Inflammatory macrophage treated with lipopolysaccharide for 1 hour (primary cell): ENCODE measurements at regions not wholly inside any gene's neighbourhood (a gene's known extent, or its start where the extent isn't known, plus 50 kb on each side); places are given as distances from the start of the nearest gene placed in this dataset.

Experiments
- DNase-seq, 2 donors: peaks; one replicate each; pipeline ENCODE4 v3.0.0-alpha.2; 2020 to 2022

- DNase-seq: no peak
Observed at GRCh38 chr9:108479989-108480652, 375.7 kb downstream of the ACTL7B start.

- DNase-seq: peak; percentile 68 to 86
Observed at GRCh38 chr9:108478431-108479332, 377.1 kb downstream of the ACTL7B start.

GRCh38 chr9:108477529-108478006, 378.2 kb downstream of the ACTL7B start:
- DNase-seq: peak; percentile 70 to 82

GRCh38 chr9:108476574-108476973, 379.2 kb downstream of the ACTL7B start:
- no peak for DNase-seq

- DNase-seq: no peak
Observed at GRCh38 chr9:108475813-108476212, 380.0 kb downstream of the ACTL7B start.

- no peak for DNase-seq
Observed at GRCh38 chr9:108474356-108474755, 381.4 kb downstream of the ACTL7B start.

GRCh38 chr9:108473209-108474112, 382.3 kb downstream of the ACTL7B start:
- DNase-seq: no peak

GRCh38 chr9:108469654-108470053, 386.1 kb downstream of the ACTL7B start:
- peak; percentile 93 for DNase-seq

GRCh38 chr9:108468364-108468763, 387.4 kb downstream of the ACTL7B start:
- peak; percentile 49 to 90 for DNase-seq

- DNase-seq: no peak
Observed at GRCh38 chr9:108467653-108468324, 388.0 kb downstream of the ACTL7B start.

- DNase-seq: no peak
Observed at GRCh38 chr9:108467161-108467560, 388.6 kb downstream of the ACTL7B start.

GRCh38 chr9:108466304-108466703, 389.5 kb downstream of the ACTL7B start:
- peak; percentile 19 to 47 for DNase-seq

- no peak for DNase-seq
Observed at GRCh38 chr9:108463932-108464606, 391.7 kb downstream of the ACTL7B start.

- no peak for DNase-seq
Observed at GRCh38 chr9:108456903-108457302, 398.9 kb downstream of the ACTL7B start.

- no peak for DNase-seq
Observed at GRCh38 chr9:108445431-108446071, 410.2 kb downstream of the ACTL7B start.

GRCh38 chr9:108444400-108445358, 411.1 kb downstream of the ACTL7B start:
- DNase-seq: no peak

GRCh38 chr9:108443741-108444140, 412.0 kb downstream of the ACTL7B start:
- no peak for DNase-seq

- DNase-seq: peak in 1 of 2 donors; percentile 12
Observed at GRCh38 chr9:108443019-108443633, 412.7 kb downstream of the ACTL7B start.

GRCh38 chr9:108442627-108443018, 413.2 kb downstream of the ACTL7B start:
- DNase-seq: no peak
